ENCODE measurements at regions not wholly inside any gene's neighbourhood (a gene's known extent, or its start where the extent isn't known, plus 50 kb on each side); places are given as distances from the start of the nearest gene placed in this dataset.

GRCh38 chr11:80417681-80418080, 976.9 kb upstream of the TENM4 start:
- DNase-seq (ENCODE audit: low read depth, low spot score): no peak
- ChIA-PET CTCF (no interaction called here), POLR2A (no interaction called here)
- Histone ChIP-seq H3K4me3 (ENCODE audit: low read depth, low read length) (no peak overlapping the region), H3K27ac (ENCODE audit: low read depth, low read length) (no peak overlapping the region), H3K9me3 (ENCODE audit: control insufficient read depth, insufficient read depth, low read length) (no peaks in the 10 kb centered on the region), H3K27me3 (ENCODE audit: control insufficient read depth, insufficient read depth, low read length) (no peaks in the 10 kb centered on the region)
- no peak for TF ChIP-seq CTCF (IDR thresholded peaks at IDR 0.05; ENCODE audit: low read depth, low read length)

- no peak for TF ChIP-seq CTCF (IDR thresholded peaks at IDR 0.05; ENCODE audit: low read depth, low read length)
- Histone ChIP-seq H3K4me3 (ENCODE audit: low read depth, low read length) (no peak overlapping the region), H3K27ac (ENCODE audit: low read depth, low read length) (no peak overlapping the region), H3K27me3 (ENCODE audit: control insufficient read depth, insufficient read depth, low read length) (no peaks in the 10 kb centered on the region), H3K9me3 (ENCODE audit: control insufficient read depth, insufficient read depth, low read length) (no peaks in the 10 kb centered on the region)
- ChIA-PET POLR2A (no interaction called here), CTCF (no interaction called here)
- DNase-seq (ENCODE audit: low read depth, low spot score): no peak
Observed at GRCh38 chr11:80415580-80415979, 974.8 kb upstream of the TENM4 start.

- ChIA-PET POLR2A (no interaction called here), CTCF (no interaction called here)
- Histone ChIP-seq H3K27ac (ENCODE audit: low read depth, low read length) (no peak overlapping the region), H3K4me3 (ENCODE audit: low read depth, low read length) (no peak overlapping the region), H3K9me3 (ENCODE audit: control insufficient read depth, insufficient read depth, low read length) (no peaks in the 10 kb centered on the region), H3K27me3 (ENCODE audit: control insufficient read depth, insufficient read depth, low read length) (no peaks in the 10 kb centered on the region)
- no peak for DNase-seq (ENCODE audit: low read depth, low spot score)
- TF ChIP-seq CTCF (IDR thresholded peaks at IDR 0.05; ENCODE audit: low read depth, low read length): no peak
Observed at GRCh38 chr11:80414181-80415165, 973.6 kb upstream of the TENM4 start.

DNA sequence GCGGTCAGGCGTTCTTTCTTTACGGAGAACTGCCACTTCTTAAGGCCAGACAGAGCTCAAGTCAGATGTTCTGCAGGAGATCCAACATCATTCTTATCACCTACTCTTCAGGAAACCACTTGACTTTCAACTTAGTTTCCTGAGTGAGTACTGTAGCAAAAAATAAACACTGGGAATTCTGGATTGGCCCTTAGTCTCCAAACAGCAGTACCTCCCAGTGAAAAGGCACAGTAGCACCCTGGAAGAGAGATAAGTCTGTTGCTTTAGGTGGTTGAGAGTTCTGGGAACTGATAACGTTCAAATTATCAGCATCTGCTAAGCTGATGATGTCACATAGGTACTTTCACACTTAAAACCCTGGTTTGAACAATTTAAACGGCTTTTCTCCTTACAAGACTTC, 971.8 kb upstream of the TENM4 start:
- no peak overlapping the region for H3K27ac ChIP-seq (ENCODE audit: low read depth, low read length)
- ChIA-PET CTCF (no interaction called here), POLR2A (no interaction called here)
- DNase-seq (ENCODE audit: low read depth, low spot score): no peak
- H3K4me3 ChIP-seq (ENCODE audit: low read depth, low read length): no peak overlapping the region
- no peaks in the 10 kb centered on the region for H3K27me3 ChIP-seq (ENCODE audit: control insufficient read depth, insufficient read depth, low read length)
- TF ChIP-seq CTCF (IDR thresholded peaks at IDR 0.05; ENCODE audit: low read depth, low read length): no peak
- no peaks in the 10 kb centered on the region for H3K9me3 ChIP-seq (ENCODE audit: control insufficient read depth, insufficient read depth, low read length)

- Histone ChIP-seq H3K27me3 (ENCODE audit: control insufficient read depth, insufficient read depth, low read length) (no peaks in the 10 kb centered on the region), H3K4me3 (ENCODE audit: low read depth, low read length) (no peak overlapping the region), H3K9me3 (ENCODE audit: control insufficient read depth, insufficient read depth, low read length) (no peaks in the 10 kb centered on the region), H3K27ac (ENCODE audit: low read depth, low read length) (no peak overlapping the region)
- DNase-seq (ENCODE audit: low read depth, low spot score): no peak
- POLR2A ChIA-PET: no interaction called here
- no peak for TF ChIP-seq CTCF (IDR thresholded peaks at IDR 0.05; ENCODE audit: low read depth, low read length)
- CTCF ChIA-PET: no interaction called here
Observed at GRCh38 chr11:80393210-80393609, 952.4 kb upstream of the TENM4 start.
